ENCODE measurements at regions not wholly inside any gene's neighbourhood (a gene's known extent, or its start where the extent isn't known, plus 50 kb on each side); places are given as distances from the start of the nearest gene placed in this dataset.

DNA sequence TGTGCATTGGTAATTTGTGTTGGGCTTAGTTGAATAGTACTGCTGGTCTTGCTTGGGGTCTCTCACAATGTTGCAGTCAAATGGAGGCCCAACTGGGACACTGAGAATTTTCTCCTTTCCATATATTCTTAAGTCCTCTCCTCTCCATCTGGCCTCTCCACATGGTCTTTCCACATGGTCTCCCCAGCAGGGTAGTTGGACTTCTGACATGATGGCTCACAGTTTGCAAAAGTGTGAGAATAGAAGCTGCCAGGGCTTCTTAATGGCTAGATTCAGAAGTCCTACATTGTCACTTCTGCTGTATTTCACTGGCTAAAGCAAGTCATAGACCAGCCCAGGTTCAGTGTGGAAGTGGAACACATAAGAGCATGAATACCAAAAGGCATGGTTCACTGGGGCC, 318.5 kb upstream of the TNP1 start:
- peaks cover 0 to 17% (median 0%) of the 10 kb centered on the region in 11 donors for H3K9me3 ChIP-seq
- intact Hi-C loops (cut with DNase I) = loop anchor here in 2 of 10 donors (10.0 kb wide), 2 partner anchors 336 to 536 kb away; no protein-coding TSS in a partner anchor
- no peak for ATAC-seq
- H3K27me3 ChIP-seq = peaks cover 0 to 34% (median 0%) of the 10 kb centered on the region in 7 donors
- no peaks in the 10 kb centered on the region for H3K36me3 ChIP-seq
- TF ChIP-seq, protein P1, sequence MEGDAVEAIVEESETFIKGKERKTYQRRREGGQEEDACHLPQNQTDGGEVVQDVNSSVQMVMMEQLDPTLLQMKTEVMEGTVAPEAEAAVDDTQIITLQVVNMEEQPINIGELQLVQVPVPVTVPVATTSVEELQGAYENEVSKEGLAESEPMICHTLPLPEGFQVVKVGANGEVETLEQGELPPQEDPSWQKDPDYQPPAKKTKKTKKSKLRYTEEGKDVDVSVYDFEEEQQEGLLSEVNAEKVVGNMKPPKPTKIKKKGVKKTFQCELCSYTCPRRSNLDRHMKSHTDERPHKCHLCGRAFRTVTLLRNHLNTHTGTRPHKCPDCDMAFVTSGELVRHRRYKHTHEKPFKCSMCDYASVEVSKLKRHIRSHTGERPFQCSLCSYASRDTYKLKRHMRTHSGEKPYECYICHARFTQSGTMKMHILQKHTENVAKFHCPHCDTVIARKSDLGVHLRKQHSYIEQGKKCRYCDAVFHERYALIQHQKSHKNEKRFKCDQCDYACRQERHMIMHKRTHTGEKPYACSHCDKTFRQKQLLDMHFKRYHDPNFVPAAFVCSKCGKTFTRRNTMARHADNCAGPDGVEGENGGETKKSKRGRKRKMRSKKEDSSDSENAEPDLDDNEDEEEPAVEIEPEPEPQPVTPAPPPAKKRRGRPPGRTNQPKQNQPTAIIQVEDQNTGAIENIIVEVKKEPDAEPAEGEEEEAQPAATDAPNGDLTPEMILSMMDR (IDR thresholded peaks at IDR 0.05) = no peak
- no peak for DNase-seq
- no peak overlapping the region for H3K4me3 ChIP-seq
- peaks cover 0 to 8% (median 6%) of the 10 kb centered on the region in 9 donors for H3K4me1 ChIP-seq
- no peak overlapping the region for H3K27ac ChIP-seq

DNA sequence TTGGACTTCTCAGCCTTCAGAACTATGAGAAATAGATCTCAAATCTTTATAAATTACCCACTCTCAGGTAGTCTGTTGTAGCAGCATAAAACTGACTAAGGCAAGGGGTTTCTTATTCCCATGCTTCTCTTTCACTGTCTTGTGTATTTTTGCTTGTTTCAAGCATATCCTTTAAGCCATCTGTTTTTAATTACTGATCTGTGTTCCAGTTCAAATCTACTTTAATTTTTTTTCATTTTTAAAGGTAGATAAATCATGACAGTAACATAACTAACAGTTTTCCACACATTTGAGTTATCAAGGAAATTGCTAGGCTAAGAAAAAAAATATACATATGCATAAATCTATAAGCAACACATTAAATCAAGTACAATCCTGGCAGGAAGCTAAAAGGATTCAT, 317.9 kb upstream of the TNP1 start:
- Histone ChIP-seq H3K4me3 (no peak overlapping the region), H3K4me1 (peaks cover 0 to 2% (median 0%) of the 10 kb centered on the region in 9 donors), H3K9me3 (peaks cover 0 to 17% (median 0%) of the 10 kb centered on the region in 11 donors), H3K36me3 (no peaks in the 10 kb centered on the region), H3K27ac (no peak overlapping the region), H3K27me3 (peaks cover 0 to 40% (median 0%) of the 10 kb centered on the region in 7 donors)
- DNase-seq (no peak), ATAC-seq (no peak)
- TF ChIP-seq, protein P1 (IDR thresholded peaks at IDR 0.05) = no peak
- intact Hi-C loops (cut with DNase I) = loop anchor here in 2 of 10 donors (10.0 kb wide), 2 partner anchors 337 to 537 kb away; no protein-coding TSS in a partner anchor

DNA sequence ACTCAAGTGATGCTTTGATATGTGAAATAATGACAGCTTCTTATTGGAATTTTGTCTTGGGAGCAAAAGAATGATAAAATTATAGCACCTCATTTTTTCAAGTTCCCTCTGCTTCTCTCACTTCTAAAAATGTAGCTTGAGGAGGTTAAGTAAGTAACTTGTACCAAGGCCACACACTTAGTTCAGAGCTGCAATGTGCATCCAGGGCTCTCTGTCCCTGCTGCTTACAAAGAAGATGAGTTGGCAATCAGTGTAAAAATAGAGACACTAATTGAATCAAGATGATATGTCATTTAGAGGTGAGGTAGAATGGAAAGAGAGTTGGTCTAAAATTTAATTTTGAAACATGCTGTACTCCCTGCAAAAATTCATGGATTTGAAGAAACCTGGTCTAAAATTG, 312.0 kb upstream of the TNP1 start:
- H3K36me3 ChIP-seq = no peaks in the 10 kb centered on the region
- intact Hi-C loops (cut with DNase I) = loop anchor here in 2 of 10 donors (10.0 kb wide), 2 partner anchors 343 to 543 kb away; no protein-coding TSS in a partner anchor
- TF ChIP-seq, protein P1 (IDR thresholded peaks at IDR 0.05) = no peak
- no peak overlapping the region for H3K4me3 ChIP-seq
- peaks cover 0 to 22% (median 0%) of the 10 kb centered on the region in 11 donors for H3K9me3 ChIP-seq
- DNase-seq (no peak), ATAC-seq (no peak)
- H3K27ac ChIP-seq = no peak overlapping the region
- no peaks in the 10 kb centered on the region for H3K4me1 ChIP-seq
- H3K27me3 ChIP-seq = peaks cover 0 to 66% (median 0%) of the 10 kb centered on the region in 7 donors

DNA sequence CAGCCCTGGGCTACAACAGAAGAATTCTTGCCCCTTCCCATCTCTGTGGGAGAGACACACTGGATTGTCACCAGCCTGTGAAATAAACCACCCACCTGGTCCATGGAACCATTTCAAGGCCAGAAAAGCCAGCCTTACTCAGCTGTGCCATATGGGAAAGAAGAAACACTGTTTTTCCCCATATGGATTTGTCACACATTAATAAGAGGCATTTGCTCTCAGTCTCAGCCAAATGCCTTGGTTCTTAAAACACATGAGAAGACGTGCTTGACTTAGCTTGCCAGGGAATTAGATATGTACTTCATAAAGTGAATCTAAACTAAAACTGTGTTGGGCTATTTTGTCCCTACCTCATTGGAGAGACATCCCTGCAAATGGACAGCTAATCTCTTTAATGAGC, 308.6 kb upstream of the TNP1 start:
- no peak overlapping the region for H3K4me3 ChIP-seq
- H3K4me1 ChIP-seq = peaks cover 0 to 8% (median 0%) of the 10 kb centered on the region in 9 donors
- 74 to 86% methylated on average over 1 of the region's 1 CpG for WGBS, 2 donors
- TF ChIP-seq, protein P1 (IDR thresholded peaks at IDR 0.05) = no peak
- H3K9me3 ChIP-seq = peaks cover 0 to 6% (median 0%) of the 10 kb centered on the region in 11 donors
- no peak overlapping the region for H3K27ac ChIP-seq
- ATAC-seq (no peak), DNase-seq (no peak)
- no peaks in the 10 kb centered on the region for H3K36me3 ChIP-seq
- intact Hi-C loops (cut with DNase I) = loop anchor here in 9 of 10 donors (1.0 to 10.0 kb wide), 8 partner anchors 32 to 546 kb away; partner anchors contain the start of gene IGFBP5 (in 6 of the 9)
- H3K27me3 ChIP-seq = peaks cover 0 to 76% (median 0%) of the 10 kb centered on the region in 7 donors
